SK-N-SH treated with all-trans-retinoic acid at 6 μM for 48 hours (cell line): ENCODE measurements at regions not wholly inside any gene's neighbourhood (a gene's known extent, or its start where the extent isn't known, plus 50 kb on each side); places are given as distances from the start of the nearest gene placed in this dataset.

Source experiments
- ATAC-seq: fragments of 200-7000 bp; cut with Tn5 transposase; 3 replicates; pipeline ENCODE4 v1.9.1; 2020; ENCODE audit warnings: mild to moderate bottlenecking, moderate library complexity
- ARNTL ChIP-seq: fragments of 450-650 bp; formaldehyde crosslinking; IDR thresholded peaks from 2 replicates; pipeline ENCODE4 v1.5.0; 2020; ENCODE audit warnings: low read depth, mild to moderate bottlenecking, moderate library complexity, borderline replicate concordance
- BACH2 ChIP-seq: fragments of 250-450 bp; sonication (Bioruptor Pico); IDR thresholded peaks from 2 replicates; pipeline ENCODE4 v1.9.0; 2021; ENCODE audit warnings: mild to moderate bottlenecking, borderline replicate concordance
- CSDC2 ChIP-seq: fragments of 250-450 bp; sonication (Bioruptor Pico); IDR thresholded peaks from 2 replicates; pipeline ENCODE4 v1.5.0; 2020; ENCODE audit warnings: mild to moderate bottlenecking, moderate library complexity
- CSRNP3 ChIP-seq: fragments of 250-450 bp; sonication (Bioruptor Pico); IDR thresholded peaks from 2 replicates; pipeline ENCODE4 v1.5.1; 2021; ENCODE audit warnings: mild to moderate bottlenecking, moderate library complexity
- ESRRG ChIP-seq: fragments of 250-450 bp; sonication (Bioruptor Pico); IDR thresholded peaks from 2 replicates; pipeline ENCODE4 v1.6.1; 2021; ENCODE audit warnings: mild to moderate bottlenecking
- GLIS3 ChIP-seq: fragments of 250-450 bp; sonication (Bioruptor Pico); IDR thresholded peaks from 2 replicates; pipeline ENCODE4 v1.5.0; 2020; ENCODE audit warnings: mild to moderate bottlenecking, moderate library complexity
- ISL1 ChIP-seq: fragments of 250-450 bp; sonication (Bioruptor Pico); IDR thresholded peaks from 2 replicates; pipeline ENCODE4 v2.1.2; 2022; ENCODE audit warnings: mild to moderate bottlenecking, moderate library complexity
- OSR1 ChIP-seq: fragments of 250-450 bp; sonication (Bioruptor Pico); IDR thresholded peaks from 2 replicates; pipeline ENCODE4 v1.8.0; 2022; ENCODE audit warnings: moderate library complexity, mild to moderate bottlenecking, inconsistent platforms
- PPARA ChIP-seq: fragments of 250-450 bp; sonication (Bioruptor Pico); IDR thresholded peaks from 2 replicates; pipeline ENCODE4 v1.5.0; 2020; ENCODE audit warnings: mild to moderate bottlenecking, borderline replicate concordance
- RARB ChIP-seq: fragments of 250-450 bp; sonication (Bioruptor Pico); IDR thresholded peaks from 2 replicates; pipeline ENCODE4 v1.8.0; 2021; ENCODE audit warnings: mild to moderate bottlenecking, moderate library complexity
- SNAI2 ChIP-seq: fragments of 250-450 bp; sonication (Bioruptor Pico); IDR thresholded peaks from 2 replicates; pipeline ENCODE4 v1.5.0; 2020; ENCODE audit warnings: mild to moderate bottlenecking, moderate library complexity
- TCF4 ChIP-seq: fragments of 250-450 bp; sonication (Bioruptor Pico); IDR thresholded peaks from 2 replicates; pipeline ENCODE4 v1.8.0; 2021; ENCODE audit warnings: mild to moderate bottlenecking, moderate library complexity, borderline replicate concordance
- TOX ChIP-seq: fragments of 250-450 bp; sonication (Bioruptor Pico); IDR thresholded peaks from 2 replicates; pipeline ENCODE4 v1.8.0; 2021; ENCODE audit warnings: mild to moderate bottlenecking, moderate library complexity, borderline replicate concordance
- ZC3H10 ChIP-seq: fragments of 250-450 bp; sonication (Bioruptor Pico); IDR thresholded peaks from 2 replicates; pipeline ENCODE4 v1.5.1; 2021; ENCODE audit warnings: mild to moderate bottlenecking, moderate library complexity
- ZFP3 ChIP-seq: fragments of 250-450 bp; sonication (Bioruptor Pico); IDR thresholded peaks from 2 replicates; pipeline ENCODE4 v1.5.0; 2020; ENCODE audit warnings: mild to moderate bottlenecking, moderate library complexity
- ZFP30 ChIP-seq: fragments of 450-650 bp; formaldehyde crosslinking; IDR thresholded peaks from 2 replicates; pipeline ENCODE4 v1.5.0; 2022; ENCODE audit warnings: mild to moderate bottlenecking, moderate library complexity
- ZNF565 ChIP-seq: fragments of 450-650 bp; formaldehyde crosslinking; conservative IDR thresholded peaks from 2 replicates; pipeline ENCODE4 v1.5.0; 2020; ENCODE audit warnings: low read depth, mild to moderate bottlenecking, moderate library complexity
- ZNF70 ChIP-seq: fragments of 450-650 bp; formaldehyde crosslinking; IDR thresholded peaks from 2 replicates; pipeline ENCODE4 v1.5.0; 2020; ENCODE audit warnings: mild to moderate bottlenecking, moderate library complexity
- ZNF8 ChIP-seq: fragments of 450-650 bp; formaldehyde crosslinking; IDR thresholded peaks from 2 replicates; pipeline ENCODE4 v1.5.0; 2020; ENCODE audit warnings: mild to moderate bottlenecking, moderate library complexity
- TF ChIP-seq, protein P1 (sequence below): fragments of 250-450 bp; sonication (Bioruptor Pico); IDR thresholded peaks from 2 replicates; pipeline ENCODE4 v1.5.1; 2020; ENCODE audit warnings: low read depth, mild to moderate bottlenecking, moderate library complexity
- TF ChIP-seq, protein P2 (sequence below): fragments of 250-450 bp; sonication (Bioruptor Pico); IDR thresholded peaks from 2 replicates; pipeline ENCODE4 v1.8.0; 2021; ENCODE audit warnings: low read depth, mild to moderate bottlenecking, moderate library complexity, borderline replicate concordance
- TF ChIP-seq, protein P3 (sequence below): fragments of 250-450 bp; sonication (Bioruptor Pico); IDR thresholded peaks from 2 replicates; pipeline ENCODE4 v1.8.0; 2020; ENCODE audit warnings: mild to moderate bottlenecking, moderate library complexity, borderline replicate concordance
- TF ChIP-seq, protein P4 (sequence below): fragments of 250-450 bp; sonication (Bioruptor Pico); IDR thresholded peaks from 2 replicates; pipeline ENCODE4 v1.5.0; 2020; ENCODE audit warnings: mild to moderate bottlenecking, moderate library complexity

DNA sequence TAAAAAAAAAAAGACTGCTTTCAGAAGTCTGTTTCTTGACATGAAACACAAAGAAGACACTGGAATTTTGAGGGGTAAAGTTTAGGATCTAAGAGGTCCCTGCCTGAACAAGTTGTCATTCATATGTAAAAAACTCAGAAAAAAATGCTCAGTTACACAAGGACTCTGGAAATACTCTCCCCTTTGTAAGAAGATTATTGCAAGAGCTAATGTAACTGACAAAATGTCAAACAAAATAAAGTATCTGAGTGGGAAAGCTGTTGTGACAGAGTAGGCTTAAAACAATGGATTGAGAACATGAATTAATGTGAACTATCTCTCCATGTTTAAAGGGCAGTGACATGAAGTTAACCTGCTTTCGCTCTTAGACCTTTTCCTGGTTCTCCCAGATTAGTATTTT lies 416.7 kb upstream of the TYRP1 start:
- no peak for TF ChIP-seq GLIS3 (CRISPR knock-in tag)
- TF ChIP-seq ZNF70 (CRISPR knock-in tag), result no peak
- no peak for TF ChIP-seq CSDC2
- TF ChIP-seq, protein P1, sequence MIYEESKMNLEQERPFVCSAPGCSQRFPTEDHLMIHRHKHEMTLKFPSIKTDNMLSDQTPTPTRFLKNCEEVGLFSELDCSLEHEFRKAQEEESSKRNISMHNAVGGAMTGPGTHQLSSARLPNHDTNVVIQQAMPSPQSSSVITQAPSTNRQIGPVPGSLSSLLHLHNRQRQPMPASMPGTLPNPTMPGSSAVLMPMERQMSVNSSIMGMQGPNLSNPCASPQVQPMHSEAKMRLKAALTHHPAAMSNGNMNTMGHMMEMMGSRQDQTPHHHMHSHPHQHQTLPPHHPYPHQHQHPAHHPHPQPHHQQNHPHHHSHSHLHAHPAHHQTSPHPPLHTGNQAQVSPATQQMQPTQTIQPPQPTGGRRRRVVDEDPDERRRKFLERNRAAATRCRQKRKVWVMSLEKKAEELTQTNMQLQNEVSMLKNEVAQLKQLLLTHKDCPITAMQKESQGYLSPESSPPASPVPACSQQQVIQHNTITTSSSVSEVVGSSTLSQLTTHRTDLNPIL (CRISPR knock-in tag), result no peak
- no peak for TF ChIP-seq ZFP3 (CRISPR knock-in tag)
- no peak for TF ChIP-seq TCF4
- no peak for TF ChIP-seq RARB (CRISPR knock-in tag)
- TF ChIP-seq BACH2, result no peak
- no peak for TF ChIP-seq ZFP30 (CRISPR knock-in tag)
- TF ChIP-seq, protein P2, sequence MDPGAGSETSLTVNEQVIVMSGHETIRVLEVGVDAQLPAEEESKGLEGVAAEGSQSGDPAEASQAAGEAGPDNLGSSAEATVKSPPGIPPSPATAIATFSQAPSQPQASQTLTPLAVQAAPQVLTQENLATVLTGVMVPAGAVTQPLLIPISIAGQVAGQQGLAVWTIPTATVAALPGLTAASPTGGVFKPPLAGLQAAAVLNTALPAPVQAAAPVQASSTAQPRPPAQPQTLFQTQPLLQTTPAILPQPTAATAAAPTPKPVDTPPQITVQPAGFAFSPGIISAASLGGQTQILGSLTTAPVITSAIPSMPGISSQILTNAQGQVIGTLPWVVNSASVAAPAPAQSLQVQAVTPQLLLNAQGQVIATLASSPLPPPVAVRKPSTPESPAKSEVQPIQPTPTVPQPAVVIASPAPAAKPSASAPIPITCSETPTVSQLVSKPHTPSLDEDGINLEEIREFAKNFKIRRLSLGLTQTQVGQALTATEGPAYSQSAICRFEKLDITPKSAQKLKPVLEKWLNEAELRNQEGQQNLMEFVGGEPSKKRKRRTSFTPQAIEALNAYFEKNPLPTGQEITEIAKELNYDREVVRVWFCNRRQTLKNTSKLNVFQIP (CRISPR knock-in tag), result no peak
- no peak for TF ChIP-seq ARNTL (CRISPR knock-in tag)
- TF ChIP-seq ZNF8 (CRISPR knock-in tag), result no peak
- TF ChIP-seq, protein P3, sequence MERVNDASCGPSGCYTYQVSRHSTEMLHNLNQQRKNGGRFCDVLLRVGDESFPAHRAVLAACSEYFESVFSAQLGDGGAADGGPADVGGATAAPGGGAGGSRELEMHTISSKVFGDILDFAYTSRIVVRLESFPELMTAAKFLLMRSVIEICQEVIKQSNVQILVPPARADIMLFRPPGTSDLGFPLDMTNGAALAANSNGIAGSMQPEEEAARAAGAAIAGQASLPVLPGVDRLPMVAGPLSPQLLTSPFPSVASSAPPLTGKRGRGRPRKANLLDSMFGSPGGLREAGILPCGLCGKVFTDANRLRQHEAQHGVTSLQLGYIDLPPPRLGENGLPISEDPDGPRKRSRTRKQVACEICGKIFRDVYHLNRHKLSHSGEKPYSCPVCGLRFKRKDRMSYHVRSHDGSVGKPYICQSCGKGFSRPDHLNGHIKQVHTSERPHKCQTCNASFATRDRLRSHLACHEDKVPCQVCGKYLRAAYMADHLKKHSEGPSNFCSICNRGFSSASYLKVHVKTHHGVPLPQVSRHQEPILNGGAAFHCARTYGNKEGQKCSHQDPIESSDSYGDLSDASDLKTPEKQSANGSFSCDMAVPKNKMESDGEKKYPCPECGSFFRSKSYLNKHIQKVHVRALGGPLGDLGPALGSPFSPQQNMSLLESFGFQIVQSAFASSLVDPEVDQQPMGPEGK (CRISPR knock-in tag), result no peak
- no peak for TF ChIP-seq ZNF565 (CRISPR knock-in tag)
- TF ChIP-seq, protein P4, sequence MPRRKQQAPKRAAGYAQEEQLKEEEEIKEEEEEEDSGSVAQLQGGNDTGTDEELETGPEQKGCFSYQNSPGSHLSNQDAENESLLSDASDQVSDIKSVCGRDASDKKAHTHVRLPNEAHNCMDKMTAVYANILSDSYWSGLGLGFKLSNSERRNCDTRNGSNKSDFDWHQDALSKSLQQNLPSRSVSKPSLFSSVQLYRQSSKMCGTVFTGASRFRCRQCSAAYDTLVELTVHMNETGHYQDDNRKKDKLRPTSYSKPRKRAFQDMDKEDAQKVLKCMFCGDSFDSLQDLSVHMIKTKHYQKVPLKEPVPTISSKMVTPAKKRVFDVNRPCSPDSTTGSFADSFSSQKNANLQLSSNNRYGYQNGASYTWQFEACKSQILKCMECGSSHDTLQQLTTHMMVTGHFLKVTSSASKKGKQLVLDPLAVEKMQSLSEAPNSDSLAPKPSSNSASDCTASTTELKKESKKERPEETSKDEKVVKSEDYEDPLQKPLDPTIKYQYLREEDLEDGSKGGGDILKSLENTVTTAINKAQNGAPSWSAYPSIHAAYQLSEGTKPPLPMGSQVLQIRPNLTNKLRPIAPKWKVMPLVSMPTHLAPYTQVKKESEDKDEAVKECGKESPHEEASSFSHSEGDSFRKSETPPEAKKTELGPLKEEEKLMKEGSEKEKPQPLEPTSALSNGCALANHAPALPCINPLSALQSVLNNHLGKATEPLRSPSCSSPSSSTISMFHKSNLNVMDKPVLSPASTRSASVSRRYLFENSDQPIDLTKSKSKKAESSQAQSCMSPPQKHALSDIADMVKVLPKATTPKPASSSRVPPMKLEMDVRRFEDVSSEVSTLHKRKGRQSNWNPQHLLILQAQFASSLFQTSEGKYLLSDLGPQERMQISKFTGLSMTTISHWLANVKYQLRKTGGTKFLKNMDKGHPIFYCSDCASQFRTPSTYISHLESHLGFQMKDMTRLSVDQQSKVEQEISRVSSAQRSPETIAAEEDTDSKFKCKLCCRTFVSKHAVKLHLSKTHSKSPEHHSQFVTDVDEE, result no peak
- no peak for TF ChIP-seq TOX
- no peak for TF ChIP-seq CSRNP3
- ATAC-seq, result no peak

DNA sequence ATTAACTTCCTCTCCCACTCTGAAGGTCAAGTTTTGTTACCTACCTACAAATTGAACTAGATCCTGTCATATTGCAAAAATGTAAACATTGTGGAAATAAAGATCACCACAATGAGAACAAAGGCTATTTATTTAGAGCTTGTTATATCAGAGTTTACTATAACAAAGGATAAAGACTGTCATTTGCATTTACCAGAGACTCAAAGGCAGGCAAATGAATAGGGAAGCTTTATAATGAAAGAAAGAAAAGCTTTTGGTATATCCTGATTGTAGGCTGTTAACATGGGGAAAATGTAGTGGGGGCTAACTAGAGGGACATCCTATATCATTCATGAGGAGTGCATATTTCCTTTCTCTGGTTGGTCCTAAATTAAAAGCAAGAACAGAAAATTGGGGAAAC lies 403.5 kb upstream of the TYRP1 start:
- ATAC-seq, result no peak
- no peak for TF ChIP-seq ZNF565 (CRISPR knock-in tag)
- no peak for TF ChIP-seq OSR1 (CRISPR knock-in tag)
- no peak for TF ChIP-seq ISL1 (CRISPR knock-in tag)
- no peak for TF ChIP-seq ZFP30 (CRISPR knock-in tag)
- no peak for TF ChIP-seq ZC3H10 (CRISPR knock-in tag)
- TF ChIP-seq ARNTL (CRISPR knock-in tag), result no peak
- TF ChIP-seq, protein P1 (CRISPR knock-in tag), result no peak
- no peak for TF ChIP-seq SNAI2
- TF ChIP-seq PPARA (CRISPR knock-in tag), result no peak
- TF ChIP-seq BACH2, result no peak
- TF ChIP-seq, protein P3 (CRISPR knock-in tag), result no peak
- TF ChIP-seq CSRNP3, result no peak
- TF ChIP-seq, protein P4, result no peak
- no peak for TF ChIP-seq TOX
- TF ChIP-seq ZNF70 (CRISPR knock-in tag), result no peak
- TF ChIP-seq ESRRG (CRISPR knock-in tag), result no peak
- no peak for TF ChIP-seq TCF4
